ENCODE measurements at regions not wholly inside any gene's neighbourhood (a gene's known extent, or its start where the extent isn't known, plus 50 kb on each side); places are given as distances from the start of the nearest gene placed in this dataset.
"Not testable (repeated sequence)": the region's sequence is repeated elsewhere in the genome, so short reads cannot be mapped to it uniquely, and the experiment has no call there.

DNA sequence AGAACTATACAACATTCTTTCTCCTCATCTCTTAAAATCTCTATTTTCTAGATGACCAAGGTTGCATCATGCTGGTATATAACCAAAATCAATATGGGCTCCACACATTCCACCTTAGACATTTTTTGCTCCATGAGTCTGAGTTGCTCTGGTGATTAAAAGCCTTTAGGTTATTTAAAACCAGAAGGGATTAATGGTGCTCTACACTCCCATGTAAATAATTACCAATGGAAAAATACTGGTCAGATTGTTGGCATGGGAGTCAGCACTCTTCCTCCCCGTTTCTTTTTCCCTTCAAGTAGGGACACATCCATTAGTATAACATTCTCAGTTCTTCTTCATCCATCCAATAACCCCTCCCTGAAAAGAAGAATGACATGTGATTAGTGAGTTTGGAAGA, 747.7 kb downstream of the PCDH17 start:
- DNase-seq: no peak
- intact Hi-C loops (cut with DNase I; ENCODE audit: low total_unique reads): no loop called here
- Histone ChIP-seq H3K4me3 (no peak overlapping the region), H3K9me3 (no peaks in the 10 kb centered on the region), H3K27ac (no peak overlapping the region), H3K27me3 (no peaks in the 10 kb centered on the region), H3K36me3 (no peaks in the 10 kb centered on the region), H3K4me1 (no peaks in the 10 kb centered on the region)
- TF ChIP-seq POLR2A (IDR thresholded peaks at IDR 0.05) (no peak), CTCF (IDR thresholded peaks at IDR 0.05) (no peak)

DNA sequence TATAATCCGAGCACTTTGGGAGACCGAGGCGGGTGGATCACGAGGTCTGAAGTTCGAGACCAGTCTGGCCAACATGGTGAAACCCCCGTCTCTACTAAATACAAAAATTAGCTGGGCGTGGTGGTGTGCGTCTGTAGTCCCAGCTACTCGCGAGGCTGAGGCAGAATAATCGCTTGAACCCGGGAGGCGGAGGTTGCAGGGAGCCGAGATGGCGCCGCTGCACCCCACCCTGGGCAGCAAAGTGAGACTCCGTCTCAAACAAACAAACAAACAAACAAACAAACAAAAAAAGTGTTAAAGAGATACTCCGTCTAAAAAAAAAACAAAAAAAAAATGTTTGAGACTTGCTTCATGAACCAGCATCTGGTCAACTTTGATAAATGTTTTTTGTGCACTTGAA, 753.8 kb downstream of the PCDH17 start:
- H3K27me3 ChIP-seq; intact Hi-C loops (cut with DNase I; ENCODE audit: low total_unique reads); H3K36me3 ChIP-seq; H3K27ac ChIP-seq; DNase-seq; H3K4me1 ChIP-seq; H3K4me3 ChIP-seq; H3K9me3 ChIP-seq: not testable (repeated sequence)

DNA sequence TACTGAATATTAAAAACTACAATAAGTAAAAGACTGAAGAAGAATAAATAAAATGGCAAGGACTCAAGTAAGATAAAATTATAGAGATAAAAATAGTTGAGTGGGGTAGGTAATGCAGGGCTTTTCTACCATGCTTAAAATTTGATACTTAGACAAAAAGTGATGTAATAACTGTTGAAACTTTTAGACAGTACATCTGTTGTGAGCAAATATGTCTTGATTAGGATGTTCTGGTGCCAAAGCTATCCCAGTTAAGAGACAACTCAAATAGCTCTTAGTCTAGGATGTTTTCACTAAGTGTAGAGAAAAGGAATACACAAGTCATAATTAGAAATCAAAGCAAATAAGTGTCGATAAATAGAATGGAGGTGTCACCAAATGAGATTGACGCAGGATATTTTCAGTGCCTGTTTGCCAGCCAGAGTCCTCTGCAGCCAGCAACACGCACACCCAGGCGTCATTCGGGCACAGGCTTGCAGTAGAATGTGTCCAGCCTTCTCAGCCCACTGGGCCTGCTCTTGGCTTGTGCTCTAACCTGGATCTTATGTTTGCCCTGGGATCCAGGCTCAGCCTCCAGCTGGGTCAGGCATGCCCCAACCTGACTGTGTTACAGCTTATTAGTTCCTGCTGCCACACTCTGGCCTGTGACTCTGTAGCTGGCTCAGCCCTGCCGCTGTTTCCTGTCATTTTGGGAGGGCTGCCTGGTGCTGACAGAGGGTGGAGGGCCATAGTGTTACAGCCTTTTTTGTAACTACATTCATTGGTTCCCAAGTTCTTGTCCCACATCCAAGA, 766.2 kb downstream of the PCDH17 start:
- H3K27ac ChIP-seq: no peak overlapping the region
- H3K9me3 ChIP-seq: no peaks in the 10 kb centered on the region
- no peaks in the 10 kb centered on the region for H3K27me3 ChIP-seq
- no peak overlapping the region for H3K4me3 ChIP-seq
- TF ChIP-seq CTCF (IDR thresholded peaks at IDR 0.05): no peak
- TF ChIP-seq POLR2A (IDR thresholded peaks at IDR 0.05): no peak
- no peak for DNase-seq
- H3K36me3 ChIP-seq: no peaks in the 10 kb centered on the region
- intact Hi-C loops (cut with DNase I; ENCODE audit: low total_unique reads): no loop called here
- no peaks in the 10 kb centered on the region for H3K4me1 ChIP-seq

- TF ChIP-seq POLR2A (IDR thresholded peaks at IDR 0.05) (no peak), CTCF (IDR thresholded peaks at IDR 0.05) (no peak)
- no peaks in the 10 kb centered on the region for H3K4me1 ChIP-seq
- no peak overlapping the region for H3K4me3 ChIP-seq
- H3K9me3 ChIP-seq: no peaks in the 10 kb centered on the region
- intact Hi-C loops (cut with DNase I; ENCODE audit: low total_unique reads): no loop called here
- H3K36me3 ChIP-seq: no peaks in the 10 kb centered on the region
- no peak overlapping the region for H3K27ac ChIP-seq
- no peaks in the 10 kb centered on the region for H3K27me3 ChIP-seq
- no peak for DNase-seq
These were observed 767.7 kb downstream of the PCDH17 start for GRCh38 chr13:58399263-58399662.

- DNase-seq: no peak
- intact Hi-C loops (cut with DNase I; ENCODE audit: low total_unique reads): no loop called here
- Histone ChIP-seq H3K27ac (no peak overlapping the region), H3K27me3 (no peaks in the 10 kb centered on the region), H3K36me3 (no peaks in the 10 kb centered on the region), H3K4me1 (no peaks in the 10 kb centered on the region), H3K9me3 (no peaks in the 10 kb centered on the region), H3K4me3 (no peak overlapping the region)
- TF ChIP-seq CTCF (IDR thresholded peaks at IDR 0.05): no peak
- TF ChIP-seq POLR2A (IDR thresholded peaks at IDR 0.05): no peak
These were observed 775.0 kb downstream of the PCDH17 start for GRCh38 chr13:58406545-58406944.

DNA sequence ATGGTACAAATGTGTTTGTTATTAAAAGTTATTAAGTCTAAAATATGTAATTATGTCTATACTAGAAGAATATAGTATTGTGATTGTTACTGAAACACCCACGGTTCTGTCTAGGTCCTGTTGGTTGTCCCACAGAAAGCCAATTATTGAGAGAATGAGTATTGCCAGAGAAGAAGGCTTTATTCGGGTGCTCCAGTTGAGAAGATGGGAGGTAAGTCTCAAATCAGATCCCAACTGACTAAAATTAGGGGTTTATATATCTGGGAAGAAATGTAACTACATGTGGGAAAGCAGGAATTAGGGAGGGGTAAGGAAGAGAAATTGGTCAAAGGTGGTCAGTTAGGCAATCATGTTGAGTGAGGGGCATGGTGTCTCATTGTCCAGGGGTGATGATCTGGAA, 798.4 kb downstream of the PCDH17 start:
- Histone ChIP-seq H3K36me3 (no peaks in the 10 kb centered on the region), H3K9me3 (no peaks in the 10 kb centered on the region), H3K4me1 (no peaks in the 10 kb centered on the region), H3K27me3 (no peaks in the 10 kb centered on the region), H3K27ac (no peak overlapping the region), H3K4me3 (no peak overlapping the region)
- intact Hi-C loops (cut with DNase I; ENCODE audit: low total_unique reads): no loop called here
- TF ChIP-seq POLR2A (IDR thresholded peaks at IDR 0.05) (no peak), CTCF (IDR thresholded peaks at IDR 0.05) (no peak)
- DNase-seq: no peak
